ENCODE measurements at regions not wholly inside any gene's neighbourhood (a gene's known extent, or its start where the extent isn't known, plus 50 kb on each side); places are given as distances from the start of the nearest gene placed in this dataset.

DNA sequence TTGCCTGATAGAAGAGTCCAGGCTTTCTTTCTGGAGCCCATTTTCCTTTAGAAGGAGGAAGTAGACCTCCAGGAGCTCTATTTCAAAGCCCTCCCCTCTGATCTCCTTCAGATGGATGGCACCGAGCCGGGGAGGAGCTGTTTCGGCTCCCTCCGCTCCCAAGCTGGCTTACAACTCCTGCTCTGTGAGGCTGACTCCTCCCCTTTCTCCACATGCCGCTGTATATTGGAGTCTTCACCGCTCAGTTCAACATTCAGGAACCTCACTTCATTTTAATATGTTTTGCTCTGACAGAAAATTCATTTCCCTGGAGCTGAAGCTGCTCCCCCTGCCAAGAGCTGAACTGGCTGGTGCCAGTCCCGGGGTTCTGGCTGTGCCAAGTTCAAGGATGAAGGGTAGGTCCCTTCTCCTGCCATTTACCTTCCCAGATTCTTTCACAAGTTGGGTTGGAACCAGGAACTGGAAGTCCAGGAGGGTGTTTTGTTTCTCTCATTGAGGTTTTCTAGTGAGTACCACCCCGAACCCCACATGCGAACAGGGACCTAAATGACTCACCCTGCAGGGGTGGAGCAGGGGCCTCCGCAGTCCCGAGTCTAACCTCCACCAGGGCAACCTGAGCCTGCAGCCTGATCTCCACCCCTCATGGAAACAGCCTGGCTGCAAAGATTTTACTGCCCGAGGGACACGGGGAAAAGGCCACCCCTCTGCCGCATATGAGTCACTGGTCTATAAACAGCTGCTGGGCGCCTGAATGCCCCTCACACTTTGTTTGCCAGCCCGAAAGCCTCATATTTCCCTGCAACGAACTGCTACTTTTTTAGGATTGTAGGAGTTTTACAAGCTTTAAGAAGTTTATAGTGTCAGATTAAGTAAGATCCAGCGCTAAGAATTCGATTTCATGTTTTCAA is 68.6 kb upstream of the FOXA2 start:
- ATAC-seq, result no peak
- intact Hi-C loops (cut with DNase I), result no loop called here
- no peak for DNase-seq (ENCODE audit: missing footprints)

DNA sequence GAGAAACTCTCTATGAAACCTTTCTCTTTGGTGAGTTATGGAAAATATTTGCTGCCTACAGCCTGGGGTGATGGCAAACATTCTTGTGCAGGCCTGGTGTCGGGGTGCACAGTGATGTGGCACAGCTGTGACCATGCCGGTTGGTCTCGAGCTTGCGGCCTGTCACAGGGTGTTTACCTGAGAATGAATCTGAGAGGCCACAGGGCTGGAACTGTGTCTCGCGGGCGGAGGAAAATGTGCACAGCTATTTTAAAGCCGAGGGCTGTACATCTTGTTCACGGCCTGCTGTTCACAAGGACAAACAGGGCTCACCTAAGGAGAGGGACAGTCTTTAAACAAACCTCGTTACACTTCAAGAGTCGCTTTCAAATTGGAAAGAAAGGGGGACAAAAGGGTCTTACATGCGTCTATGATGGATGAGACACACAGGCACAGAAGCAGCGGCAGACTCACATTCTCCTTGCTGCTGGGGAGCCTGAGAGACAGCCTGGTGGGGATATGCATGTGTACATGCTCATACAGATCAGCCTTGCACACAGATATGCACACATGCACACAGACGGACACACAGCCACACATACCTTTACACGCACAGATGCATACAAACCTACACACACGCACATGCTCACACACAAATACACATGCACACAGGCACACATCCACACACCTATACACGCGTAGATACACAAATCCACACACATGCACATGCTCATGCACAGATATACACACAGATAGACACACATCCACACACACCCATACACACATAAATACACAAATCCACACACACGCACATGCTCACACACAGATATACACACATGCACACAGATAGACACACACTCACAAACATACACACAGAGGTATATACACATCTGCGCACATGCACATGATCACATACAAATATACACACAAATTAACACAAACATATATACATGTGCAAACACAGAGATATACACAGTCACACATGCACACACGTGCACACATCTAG is 69.6 kb upstream of the FOXA2 start:
- DNase-seq (ENCODE audit: missing footprints) (no peak), ATAC-seq (no peak)
- intact Hi-C loops (cut with DNase I), result no loop called here

DNA sequence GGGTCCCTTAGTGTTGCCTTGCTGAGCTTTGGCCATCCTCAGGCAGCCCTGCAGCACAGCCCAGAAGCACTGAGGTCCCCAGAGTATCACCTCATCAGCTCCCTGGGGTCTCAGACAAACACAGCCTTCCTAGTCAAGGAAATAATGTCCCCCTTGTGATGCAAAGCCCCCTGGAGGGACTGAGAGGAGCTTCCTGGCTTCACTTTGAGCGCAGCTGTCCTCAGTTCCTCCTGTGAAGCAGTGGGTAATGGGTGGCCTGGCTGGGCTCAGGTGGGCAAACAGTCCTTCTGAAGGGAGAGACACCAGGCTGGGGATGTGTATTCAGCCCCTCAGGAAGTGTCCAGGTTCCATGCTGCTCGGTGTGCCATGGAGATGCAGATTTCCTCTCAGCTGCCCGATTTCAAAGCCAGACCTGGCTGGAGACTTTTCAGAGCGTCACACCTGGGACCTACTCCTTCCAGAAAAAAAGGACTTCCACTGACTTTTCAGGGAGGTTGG is 79.2 kb upstream of the FOXA2 start:
- ATAC-seq (no peak), DNase-seq (ENCODE audit: missing footprints) (no peak)
- intact Hi-C loops (cut with DNase I), result no loop called here

DNA sequence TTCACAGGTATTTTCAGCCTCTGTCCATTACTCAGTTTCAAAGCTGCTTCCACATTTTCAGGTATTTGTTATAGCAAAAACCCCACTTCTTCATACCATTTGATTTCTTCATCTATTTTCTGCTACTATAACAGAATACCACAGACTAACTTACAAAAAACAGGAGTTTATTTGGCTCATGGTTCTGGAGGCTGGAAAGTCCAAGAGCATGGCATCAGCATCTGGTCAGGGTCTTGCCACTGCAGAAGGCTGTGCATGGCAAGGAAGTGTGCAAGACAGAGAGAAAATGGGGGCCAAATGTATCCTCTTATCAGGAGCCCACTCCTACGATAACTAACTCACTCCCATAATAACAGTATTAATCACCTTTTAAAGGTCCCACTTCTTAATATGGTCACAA is 82.8 kb upstream of the FOXA2 start:
- DNase-seq (ENCODE audit: missing footprints), result no peak
- intact Hi-C loops (cut with DNase I), result no loop called here
- ATAC-seq, result no peak

DNA sequence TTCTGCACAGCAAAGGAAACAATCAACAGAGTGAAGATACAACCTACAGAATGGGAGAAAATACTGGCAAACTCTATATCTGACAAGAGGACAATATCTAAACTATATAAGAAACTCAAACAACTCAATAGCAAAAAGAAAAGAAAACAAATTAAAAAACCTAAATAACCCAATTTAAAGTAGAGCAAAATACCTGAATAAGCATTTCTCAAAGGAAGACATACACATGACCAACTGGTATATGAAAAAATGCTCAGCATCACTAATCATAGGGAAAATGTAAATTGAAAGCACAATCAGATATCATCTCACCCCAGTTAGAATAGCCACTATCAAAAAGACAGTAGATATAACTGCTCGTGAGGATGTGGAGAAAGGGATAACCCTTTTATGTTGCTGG is 87.8 kb upstream of the FOXA2 start:
- DNase-seq (ENCODE audit: missing footprints) (no peak), ATAC-seq (no peak)
- intact Hi-C loops (cut with DNase I), result no loop called here

DNA sequence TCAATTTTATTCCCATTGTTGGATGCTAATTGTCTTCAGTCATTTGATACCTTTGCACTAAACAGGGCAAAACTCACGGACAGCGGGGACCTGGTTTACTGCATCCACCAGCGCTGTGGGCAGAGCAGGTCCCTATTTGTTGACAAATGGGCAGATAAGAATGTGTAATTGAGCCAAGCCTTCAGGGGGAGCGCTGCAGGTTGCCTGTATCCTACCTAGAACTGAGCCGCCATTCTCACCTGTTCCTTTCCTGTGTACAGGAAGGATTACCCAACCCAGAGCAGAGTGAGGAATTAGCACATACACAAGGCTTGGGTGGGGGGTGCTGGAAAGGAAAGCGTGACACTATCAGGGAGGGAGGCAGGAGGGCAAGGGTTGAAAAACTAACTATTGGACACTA is 89.1 kb upstream of the FOXA2 start:
- intact Hi-C loops (cut with DNase I), result no loop called here
- no peak for ATAC-seq
- DNase-seq (ENCODE audit: missing footprints), result no peak

DNA sequence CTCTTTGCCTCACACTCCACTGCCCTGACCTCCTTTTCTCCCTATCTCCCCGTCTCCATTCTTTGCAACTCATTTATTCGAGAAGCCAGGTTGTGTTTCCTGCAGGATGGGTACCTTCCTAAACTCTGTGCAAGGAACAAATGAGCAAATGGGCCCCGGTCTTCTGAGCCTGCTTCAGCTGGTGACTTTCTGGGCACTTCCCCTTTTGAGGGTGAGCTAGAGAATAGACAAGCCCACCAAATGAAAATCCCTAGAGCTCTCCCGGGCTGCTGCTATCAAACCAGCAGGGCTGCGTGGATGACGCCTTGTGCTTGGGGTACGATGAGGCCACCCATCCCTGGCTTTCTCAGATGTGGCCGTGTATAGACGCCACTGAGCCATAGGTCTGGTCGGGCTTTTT is 91.0 kb upstream of the FOXA2 start:
- ATAC-seq (no peak), DNase-seq (ENCODE audit: missing footprints) (no peak)
- intact Hi-C loops (cut with DNase I), result no loop called here

DNA sequence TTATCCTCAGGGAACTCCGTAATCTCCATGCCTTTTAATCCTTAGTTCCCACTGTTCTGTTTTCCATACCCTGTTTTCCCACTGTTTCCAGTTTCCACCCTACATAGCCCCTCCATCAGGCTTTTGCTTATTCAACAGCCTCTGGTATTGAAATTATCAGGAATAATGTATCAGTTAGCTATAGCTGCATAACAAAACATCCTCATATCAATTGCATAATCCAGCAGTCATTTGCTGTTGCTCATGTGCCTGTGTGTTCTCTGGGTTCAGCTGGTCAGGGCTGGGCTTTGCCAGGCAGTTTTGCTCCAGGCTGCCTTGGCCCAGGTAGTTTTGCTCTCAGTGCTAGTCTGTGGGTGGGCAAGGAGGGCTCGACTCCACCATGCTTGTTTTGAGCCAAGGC is 94.3 kb upstream of the FOXA2 start:
- DNase-seq (ENCODE audit: missing footprints), result no peak
- intact Hi-C loops (cut with DNase I), result no loop called here
- no peak for ATAC-seq

DNA sequence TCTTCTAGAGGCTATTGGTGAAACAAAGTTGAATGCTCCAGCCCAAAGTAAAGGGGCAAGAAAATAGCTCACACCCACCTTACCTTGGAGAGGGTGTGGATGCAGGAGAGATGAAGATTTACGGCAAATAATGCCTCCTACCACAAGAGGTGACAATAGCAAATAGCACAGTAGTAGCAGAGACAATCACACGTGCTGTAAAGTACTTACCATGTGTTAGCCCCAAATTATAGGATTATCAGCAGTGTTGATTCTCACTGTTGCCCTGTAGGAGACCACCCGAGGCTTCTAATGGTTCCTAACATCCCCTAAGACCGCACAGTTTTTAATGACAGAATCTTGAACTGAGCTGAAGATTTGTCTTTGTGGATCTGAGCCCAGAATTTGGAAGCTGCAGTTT is 94.8 kb upstream of the FOXA2 start:
- DNase-seq (ENCODE audit: missing footprints) (no peak), ATAC-seq (no peak)
- intact Hi-C loops (cut with DNase I), result no loop called here

DNA sequence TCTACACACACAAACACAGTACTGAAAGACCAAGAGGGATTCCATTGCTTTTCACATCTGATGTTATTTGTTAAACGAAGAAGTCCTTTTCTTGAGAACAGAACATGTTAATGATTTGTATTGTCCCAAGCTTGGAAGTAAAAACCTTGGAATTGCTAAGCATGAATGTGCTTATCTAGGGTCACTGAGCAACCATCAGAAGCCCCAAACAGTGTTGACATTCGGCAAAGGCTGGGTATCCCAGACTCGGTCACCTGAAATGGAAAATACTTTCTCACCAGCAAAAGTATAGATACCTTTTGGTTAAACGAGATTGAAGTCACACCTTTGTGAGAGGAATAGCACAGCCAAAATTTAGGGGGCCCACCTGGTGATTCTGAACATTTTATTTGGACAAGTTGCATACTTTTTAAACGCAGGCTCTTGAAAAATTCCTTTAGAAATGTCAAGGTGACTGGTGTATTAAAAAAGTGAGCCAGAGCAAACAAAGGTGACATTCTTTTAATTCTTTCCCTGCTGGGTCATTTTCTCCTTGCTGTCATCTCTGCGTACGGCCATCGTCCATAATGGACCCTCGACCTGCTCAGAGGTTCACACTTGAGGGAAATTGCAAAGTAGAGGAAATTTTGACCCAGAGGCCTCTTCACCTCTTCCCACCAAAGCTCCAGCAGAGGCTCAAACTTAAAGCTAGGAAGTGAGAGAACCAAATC is 95.8 kb upstream of the FOXA2 start:
- intact Hi-C loops (cut with DNase I), result loop anchor here (10.0 kb wide), 2 partner anchors 765 to 965 kb away; no protein-coding TSS in a partner anchor
- ATAC-seq (no peak), DNase-seq (ENCODE audit: missing footprints) (no peak)

DNA sequence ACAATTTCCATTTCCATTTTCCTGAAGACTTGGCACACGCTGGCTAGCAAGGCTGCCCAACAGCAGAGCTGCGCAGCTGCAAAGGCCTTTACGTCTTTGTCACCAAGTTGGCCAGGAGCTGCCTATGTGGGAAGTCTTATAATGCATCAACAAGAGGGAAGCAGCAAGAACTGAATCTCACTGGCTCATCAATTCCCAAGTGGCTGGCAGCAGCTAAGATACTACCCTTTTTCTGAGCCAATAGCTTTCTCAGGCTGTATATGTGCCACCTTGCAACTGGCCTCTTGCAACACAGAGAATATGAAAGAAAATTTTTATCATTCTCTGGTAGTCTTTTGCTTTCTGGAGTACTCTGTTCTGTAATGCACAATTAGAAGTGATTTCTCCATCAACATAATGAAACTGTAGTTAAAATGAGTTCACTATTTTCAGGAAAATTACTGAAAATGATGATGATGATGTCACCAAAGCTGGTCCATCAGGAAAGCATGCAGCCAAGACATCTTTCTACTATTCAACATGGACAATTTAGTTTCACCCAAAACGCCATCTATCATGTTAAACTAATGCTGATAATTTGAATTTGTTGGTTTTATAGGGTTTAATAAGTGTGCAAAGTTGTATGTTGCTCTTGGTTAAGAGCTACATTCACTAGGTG is 97.3 kb upstream of the FOXA2 start:
- intact Hi-C loops (cut with DNase I), result loop anchor here (10.0 kb wide), 2 partner anchors 763 to 967 kb away; no protein-coding TSS in a partner anchor
- ATAC-seq, result no peak
- no peak for DNase-seq (ENCODE audit: missing footprints)

DNA sequence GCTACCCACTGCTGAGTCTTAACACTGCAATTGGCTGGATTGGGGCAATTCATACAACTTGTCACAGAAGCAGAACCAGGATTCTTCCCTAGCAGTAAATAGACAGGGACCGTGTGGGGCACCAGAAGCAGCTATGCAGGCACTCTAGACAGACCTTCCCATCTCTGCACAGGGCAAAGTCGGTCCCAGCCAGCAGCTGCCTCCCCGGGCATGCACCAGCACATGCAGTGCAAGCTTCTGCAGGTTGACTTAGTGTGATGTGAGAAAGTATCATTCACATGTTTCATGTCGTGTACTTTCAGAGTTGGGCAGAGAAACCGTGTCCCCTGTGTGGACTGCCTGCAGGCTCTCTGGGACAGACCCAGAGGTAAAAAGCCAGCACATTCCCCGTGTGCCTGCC is 98.0 kb upstream of the FOXA2 start:
- intact Hi-C loops (cut with DNase I), result loop anchor here (10.0 kb wide), 2 partner anchors 762 to 968 kb away; no protein-coding TSS in a partner anchor
- ATAC-seq (no peak), DNase-seq (ENCODE audit: missing footprints) (no peak)

DNA sequence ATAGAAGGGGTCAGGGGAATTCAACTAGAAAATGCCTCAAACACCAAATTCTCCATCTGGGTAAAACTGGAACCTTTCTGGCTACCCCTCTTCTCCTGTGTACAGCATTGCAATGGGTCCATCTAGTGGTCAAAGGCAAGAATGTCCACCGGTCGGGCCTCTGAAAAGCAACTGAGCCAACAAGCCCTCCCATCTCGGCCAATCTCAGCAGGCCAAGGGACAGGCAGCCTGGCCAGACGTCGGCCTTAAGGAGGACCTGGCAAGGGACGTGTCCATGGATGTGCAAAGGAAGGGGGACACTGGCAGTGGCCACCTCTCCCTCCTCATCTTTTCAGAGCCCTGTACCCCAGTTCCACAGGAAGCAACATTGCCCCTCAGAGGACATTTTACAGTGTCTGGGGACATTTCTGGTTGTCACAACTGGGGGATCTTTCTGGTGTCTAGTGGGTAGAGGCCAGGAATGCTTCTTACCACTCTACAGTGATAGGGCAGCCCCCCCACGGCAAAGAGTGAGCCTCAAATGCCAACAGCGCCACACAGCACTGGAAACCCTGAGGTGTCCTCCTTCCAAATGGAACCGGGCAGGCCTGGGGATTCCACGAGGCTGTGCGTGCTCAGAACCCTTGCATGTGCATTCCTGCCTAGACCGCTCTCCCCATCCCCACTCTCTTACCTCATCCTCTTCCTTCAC is 99.8 kb upstream of the FOXA2 start:
- ATAC-seq, result peak; percentile 79
- no peak for DNase-seq (ENCODE audit: missing footprints)
- intact Hi-C loops (cut with DNase I), result loop anchor here (1.0 to 10.0 kb wide), 3 partner anchors 345 to 969 kb away; no protein-coding TSS in a partner anchor

DNA sequence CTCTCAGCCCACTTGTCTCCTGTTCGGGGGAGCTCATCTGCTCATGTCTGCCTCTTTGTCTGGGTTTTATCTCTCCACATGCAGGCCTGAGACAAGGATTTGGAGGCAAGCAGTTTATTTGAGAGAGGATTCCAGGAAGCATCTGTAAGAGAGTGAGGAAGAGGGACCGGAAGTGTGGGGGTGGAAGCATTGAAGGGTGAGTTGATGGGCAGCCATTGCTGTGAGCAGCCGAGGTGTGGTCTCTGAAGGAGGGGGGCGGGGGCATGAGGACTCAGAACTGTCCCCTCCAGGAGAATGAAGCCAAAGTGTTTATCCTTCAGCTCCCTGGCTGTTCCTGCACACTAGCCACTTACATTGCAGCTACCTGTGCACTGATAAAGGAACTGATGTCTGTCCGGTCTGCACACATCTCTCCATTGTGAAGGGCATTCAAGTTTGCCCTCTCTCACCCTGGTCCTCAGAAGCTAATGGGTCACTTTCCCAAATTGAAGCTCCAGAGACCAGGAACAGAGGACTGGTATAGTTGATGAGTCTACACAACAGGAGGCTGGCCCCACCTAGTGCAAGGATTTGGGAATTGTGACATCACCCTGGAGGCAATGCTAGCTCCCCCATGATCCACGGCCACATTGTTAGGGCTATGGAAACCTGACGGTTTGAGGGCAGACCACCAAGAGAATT is 100.5 kb upstream of the FOXA2 start:
- no peak for ATAC-seq
- intact Hi-C loops (cut with DNase I), result loop anchor here (1.0 to 10.0 kb wide), 3 partner anchors 346 to 970 kb away; no protein-coding TSS in a partner anchor

DNA sequence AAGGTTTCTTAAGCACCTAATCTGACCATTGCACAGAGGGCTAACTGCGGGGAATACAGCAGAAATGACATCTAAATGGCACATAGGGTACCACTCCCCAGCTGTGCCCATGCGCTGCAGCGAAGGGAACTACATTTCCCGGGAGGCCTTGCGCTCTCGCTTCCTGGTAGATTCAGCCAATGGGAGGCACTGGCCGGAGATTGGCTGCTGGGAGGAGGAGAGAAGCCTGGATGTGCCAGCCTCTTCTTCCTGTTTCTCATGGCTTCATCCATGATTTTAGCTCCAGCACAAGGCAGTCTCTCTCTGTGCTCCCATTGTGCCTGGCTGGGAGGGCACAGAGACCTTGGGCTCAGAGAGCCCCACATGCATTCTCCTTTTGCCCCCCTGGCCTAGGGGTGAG is 101.7 kb upstream of the FOXA2 start:
- intact Hi-C loops (cut with DNase I), result loop anchor here (10.0 kb wide), 2 partner anchors 759 to 971 kb away; no protein-coding TSS in a partner anchor

More for the DNA sequence above, 100.5 kb upstream of the FOXA2 start:
- DNase-seq (ENCODE audit: missing footprints), result no peak

DNA sequence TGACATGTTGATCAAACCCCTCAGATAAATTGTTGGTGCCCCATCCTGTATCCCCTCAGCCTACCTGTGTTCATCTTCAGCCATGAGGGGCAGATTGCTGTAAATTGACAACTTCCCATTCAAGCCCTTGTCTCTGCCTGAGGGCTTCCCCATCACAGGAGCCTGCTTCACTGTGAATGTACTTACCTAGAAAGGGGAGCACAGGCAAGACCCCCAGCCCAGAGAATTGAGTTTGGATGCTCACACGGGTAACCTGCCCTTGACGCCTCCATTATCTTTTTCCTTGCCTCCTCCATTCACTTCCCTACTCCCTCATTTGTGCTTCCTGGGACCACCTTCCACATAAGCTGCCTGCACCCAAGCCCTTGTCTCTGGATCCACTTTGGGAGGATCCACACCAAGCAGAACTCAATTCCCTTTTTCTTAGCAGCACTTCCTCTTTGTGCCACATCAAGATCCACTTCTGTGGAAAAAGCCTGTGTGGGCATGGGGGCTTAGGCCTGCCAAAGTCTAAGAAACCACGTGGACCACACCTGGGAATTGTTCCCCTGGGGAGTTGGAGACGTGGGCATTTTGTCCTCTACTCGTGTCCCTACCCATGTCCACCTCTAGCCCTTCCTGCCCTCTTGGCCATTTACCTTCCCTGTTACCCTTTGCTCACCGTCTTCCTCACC is 103.4 kb upstream of the FOXA2 start:
- intact Hi-C loops (cut with DNase I), result loop anchor here (10.0 kb wide), 2 partner anchors 757 to 973 kb away; no protein-coding TSS in a partner anchor
- ATAC-seq (no peak), DNase-seq (ENCODE audit: missing footprints) (no peak)

More for the DNA sequence above, 101.7 kb upstream of the FOXA2 start:
- ATAC-seq (peak; percentile 56), DNase-seq (ENCODE audit: missing footprints) (no peak)

All from Right ventricle myocardium inferior (tissue), 1 donor.